Activated T-cell treated with anti-CD3 and anti-CD28 coated beads, Interleukin-2, amount 50 U/mL, for 24 hours (primary cell): ENCODE measurements at regions not wholly inside any gene's neighbourhood (a gene's known extent, or its start where the extent isn't known, plus 50 kb on each side); places are given as distances from the start of the nearest gene placed in this dataset.

Experiments
- DNase-seq: peaks from one replicate; pipeline ENCODE4 v3.0.0-alpha.2; 2020
- H3K27ac Mint-ChIP-seq: 2 replicates; pipeline ENCODE4 v1.8.0; 2020; ENCODE audit warnings: mild to moderate bottlenecking, mixed read lengths
- H3K27me3 Mint-ChIP-seq: 2 replicates; pipeline ENCODE4 v1.8.0; 2020; ENCODE audit warnings: mixed read lengths
- H3K36me3 Mint-ChIP-seq: 2 replicates; pipeline ENCODE4 v1.8.0; 2020; ENCODE audit warnings: low read depth, mixed read lengths
- H3K4me1 Mint-ChIP-seq: 2 replicates; pipeline ENCODE4 v1.8.0; 2020; ENCODE audit warnings: low read depth, mixed read lengths
- H3K4me3 Mint-ChIP-seq: 2 replicates; pipeline ENCODE4 v1.8.0; 2020; ENCODE audit warnings: mild to moderate bottlenecking, moderate library complexity, mixed read lengths
- H3K9me3 Mint-ChIP-seq: 2 replicates; pipeline ENCODE4 v1.8.0; 2020; ENCODE audit warnings: mixed read lengths

DNA sequence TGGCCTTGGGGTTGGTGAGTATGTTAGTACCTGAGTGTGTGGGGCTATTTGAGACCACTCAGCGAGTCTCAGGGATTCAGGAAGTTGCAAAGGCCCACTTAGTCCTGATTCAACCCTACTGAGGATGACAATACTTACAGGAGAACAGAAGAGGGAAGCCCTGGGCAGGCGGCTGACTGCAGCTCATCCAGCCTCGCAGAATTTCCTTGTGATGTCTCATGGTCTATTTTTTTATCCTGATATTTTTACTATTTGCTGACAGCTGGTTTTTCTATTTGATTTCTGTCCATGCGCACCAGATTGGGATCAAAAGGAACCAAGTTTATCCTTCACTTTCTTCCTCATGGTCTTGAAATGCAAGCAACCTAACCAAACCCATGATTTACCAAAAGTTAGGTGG is 201.8 kb upstream of the LNX1 start:
- Mint-ChIP-seq H3K27ac (no peak overlapping the region), H3K36me3 (no peaks in the 10 kb centered on the region), H3K9me3 (no peaks in the 10 kb centered on the region), H3K4me1 (no peaks in the 10 kb centered on the region), H3K27me3 (peaks cover 24% of the 10 kb centered on the region), H3K4me3 (no peak overlapping the region)
- DNase-seq = no peak

DNA sequence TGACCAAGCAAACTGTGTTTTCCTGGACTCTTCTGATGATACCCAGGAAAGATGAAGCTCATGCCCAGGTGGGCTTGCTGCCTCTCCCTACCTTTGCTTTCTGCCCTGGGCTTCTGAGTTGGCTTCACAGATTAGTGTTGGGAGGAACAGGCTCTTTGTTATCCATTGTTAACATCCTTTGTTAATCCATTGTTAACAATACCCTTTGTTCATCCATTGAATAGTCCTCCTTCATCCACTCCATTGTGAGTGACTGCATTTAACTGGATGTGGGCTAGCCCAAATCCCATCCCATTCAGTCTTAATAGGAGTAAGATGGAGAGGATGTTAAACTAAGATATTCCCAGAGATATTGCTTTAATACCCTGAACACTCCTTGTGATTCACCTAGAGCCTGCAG is 199.0 kb upstream of the LNX1 start:
- DNase-seq = no peak
- H3K27me3 Mint-ChIP-seq = peaks cover 19% of the 10 kb centered on the region
- H3K9me3 Mint-ChIP-seq = no peaks in the 10 kb centered on the region
- H3K27ac Mint-ChIP-seq = no peak overlapping the region
- H3K4me3 Mint-ChIP-seq = no peak overlapping the region
- no peaks in the 10 kb centered on the region for H3K36me3 Mint-ChIP-seq
- no peaks in the 10 kb centered on the region for H3K4me1 Mint-ChIP-seq

DNA sequence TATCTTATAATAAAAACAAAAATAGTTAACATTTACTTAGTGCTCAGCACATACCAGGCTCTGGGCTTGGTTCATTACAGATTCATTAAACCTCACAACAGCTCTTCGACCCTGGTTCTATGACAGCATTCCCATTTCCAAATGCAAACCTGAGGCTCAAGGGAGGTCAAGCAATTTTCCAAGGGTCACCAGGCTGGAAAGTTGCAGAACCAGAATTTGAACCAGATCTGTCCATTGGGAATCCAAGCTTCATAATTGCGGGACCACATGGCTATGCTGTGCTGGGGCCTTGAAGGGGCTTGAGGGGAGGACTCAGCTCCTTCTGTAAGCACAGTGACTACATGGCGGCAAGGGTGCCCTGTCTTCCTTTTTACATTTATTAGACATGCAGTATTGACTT is 197.3 kb upstream of the LNX1 start:
- Mint-ChIP-seq H3K9me3 (no peaks in the 10 kb centered on the region), H3K4me3 (no peak overlapping the region), H3K4me1 (no peaks in the 10 kb centered on the region), H3K36me3 (no peaks in the 10 kb centered on the region), H3K27me3 (peaks cover 12% of the 10 kb centered on the region), H3K27ac (no peak overlapping the region)
- no peak for DNase-seq

DNA sequence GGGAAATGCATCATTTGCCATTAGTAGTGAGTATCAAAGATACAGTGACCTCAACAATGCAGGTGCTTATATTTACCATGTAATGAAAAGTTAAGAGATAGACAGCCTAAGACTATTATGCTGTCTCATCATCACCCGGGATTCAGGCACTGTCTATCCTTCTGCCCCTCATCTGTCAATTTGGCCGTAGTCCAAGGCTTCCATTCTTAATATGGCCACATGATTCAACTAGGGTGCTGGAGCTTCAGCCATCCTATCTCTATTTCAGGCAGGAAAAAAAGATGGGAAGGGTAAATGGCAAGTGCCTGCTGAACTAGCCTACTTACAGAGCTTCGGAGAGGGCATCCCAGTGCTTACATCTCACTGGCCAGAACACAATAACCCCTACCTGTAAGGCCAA is 196.7 kb upstream of the LNX1 start:
- no peaks in the 10 kb centered on the region for H3K36me3 Mint-ChIP-seq
- H3K4me3 Mint-ChIP-seq = no peak overlapping the region
- peaks cover 12% of the 10 kb centered on the region for H3K27me3 Mint-ChIP-seq
- no peaks in the 10 kb centered on the region for H3K4me1 Mint-ChIP-seq
- no peak for DNase-seq
- H3K27ac Mint-ChIP-seq = no peak overlapping the region
- H3K9me3 Mint-ChIP-seq = no peaks in the 10 kb centered on the region

DNA sequence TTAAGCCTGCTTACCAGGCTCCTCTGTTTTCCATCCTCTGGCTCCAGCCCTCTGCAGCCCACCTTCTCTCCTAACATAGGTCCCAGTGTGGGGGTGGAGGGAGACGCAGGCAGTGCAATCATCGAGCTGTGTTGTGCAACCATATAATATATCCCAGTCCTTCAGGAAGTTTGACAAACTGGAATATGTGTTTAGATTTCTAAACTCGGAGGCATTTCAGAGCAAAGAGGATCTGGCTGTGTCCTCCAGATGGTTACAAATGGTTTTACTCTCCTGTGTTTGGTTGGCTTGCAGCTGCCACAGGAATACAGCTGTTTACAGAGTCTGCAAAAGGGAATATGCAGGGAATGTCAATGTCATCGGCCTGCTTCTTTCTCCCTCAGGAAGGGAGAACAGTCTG is 195.3 kb upstream of the LNX1 start:
- peaks cover 4% of the 10 kb centered on the region for H3K27me3 Mint-ChIP-seq
- H3K9me3 Mint-ChIP-seq = no peaks in the 10 kb centered on the region
- no peaks in the 10 kb centered on the region for H3K36me3 Mint-ChIP-seq
- no peak overlapping the region for H3K4me3 Mint-ChIP-seq
- no peak overlapping the region for H3K27ac Mint-ChIP-seq
- DNase-seq = no peak
- no peaks in the 10 kb centered on the region for H3K4me1 Mint-ChIP-seq

DNA sequence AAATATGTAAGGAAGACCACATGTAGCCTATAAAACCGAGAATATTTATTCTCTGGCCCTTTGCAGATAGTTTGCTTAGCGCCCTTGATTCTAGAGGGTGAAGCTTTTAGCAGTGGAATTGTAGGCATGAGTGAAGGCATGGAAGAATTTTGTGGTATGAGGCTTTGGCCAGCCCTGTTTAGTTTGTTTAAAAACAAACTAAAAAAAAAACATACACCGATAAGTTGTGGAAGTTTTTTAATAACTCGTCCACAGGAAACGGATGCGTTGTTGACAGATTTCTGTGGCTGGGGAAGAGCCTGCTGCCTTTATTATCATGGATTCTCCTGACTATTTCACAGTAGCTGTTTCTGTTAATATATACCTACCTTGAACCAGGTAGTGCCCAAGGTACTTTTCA is 194.7 kb upstream of the LNX1 start:
- no peaks in the 10 kb centered on the region for H3K36me3 Mint-ChIP-seq
- H3K9me3 Mint-ChIP-seq = no peaks in the 10 kb centered on the region
- peaks cover 2% of the 10 kb centered on the region for H3K27me3 Mint-ChIP-seq
- no peaks in the 10 kb centered on the region for H3K4me1 Mint-ChIP-seq
- DNase-seq = no peak
- H3K27ac Mint-ChIP-seq = no peak overlapping the region
- no peak overlapping the region for H3K4me3 Mint-ChIP-seq

DNA sequence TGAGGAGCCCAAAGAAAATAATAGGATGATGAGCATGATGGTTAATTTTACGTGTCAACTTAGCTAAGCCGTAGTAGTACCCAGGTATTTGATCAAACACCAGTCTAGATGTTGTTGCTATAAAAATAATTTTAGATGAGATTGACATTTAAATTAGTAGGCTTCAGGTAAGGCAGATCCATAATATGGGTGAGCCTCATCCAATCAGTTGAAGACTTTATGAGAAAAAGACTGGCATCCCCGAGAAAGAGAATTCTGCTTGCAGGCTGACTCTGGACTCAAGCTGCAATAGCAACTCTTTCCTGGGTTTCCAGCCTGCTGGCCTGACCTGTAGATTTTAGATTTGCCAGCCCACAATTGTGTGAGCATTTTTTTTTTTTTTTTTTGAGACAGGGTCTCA is 192.8 kb upstream of the LNX1 start:
- DNase-seq = no peak
- Mint-ChIP-seq H3K27ac (no peak overlapping the region), H3K36me3 (no peaks in the 10 kb centered on the region), H3K4me3 (no peak overlapping the region), H3K4me1 (no peaks in the 10 kb centered on the region), H3K27me3 (no peaks in the 10 kb centered on the region), H3K9me3 (no peaks in the 10 kb centered on the region)

DNA sequence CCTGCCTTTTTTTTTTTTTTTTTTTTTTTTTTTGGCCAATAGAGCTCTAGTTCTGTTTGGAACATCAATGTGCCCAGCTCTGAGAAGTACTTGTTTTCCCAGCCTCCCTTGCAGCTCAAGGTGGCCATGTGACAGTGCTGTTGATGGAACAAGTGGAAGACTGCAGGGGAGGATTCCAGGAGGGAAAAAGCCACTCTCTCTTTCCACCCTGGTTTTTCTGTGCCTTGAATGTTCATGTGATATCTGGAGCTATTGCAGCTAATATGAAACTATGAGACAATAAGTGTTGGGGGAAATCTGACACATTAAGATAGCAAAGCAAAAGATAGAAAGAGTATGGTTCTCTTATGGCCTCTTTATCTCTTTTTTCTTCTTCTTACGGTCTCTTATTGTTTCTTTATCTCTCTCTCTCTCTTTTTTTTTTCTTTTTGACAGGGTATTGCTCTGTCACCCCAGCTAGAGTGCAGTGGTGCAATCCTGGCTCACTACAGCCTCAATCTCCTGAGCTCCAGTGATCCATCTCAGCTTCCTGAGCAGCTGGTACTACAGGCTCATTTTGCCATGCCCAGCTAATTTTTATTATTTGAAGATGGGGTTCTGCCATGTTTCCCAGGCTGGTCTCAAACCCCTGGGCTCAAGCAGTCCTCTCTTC is 192.0 kb upstream of the LNX1 start:
- H3K36me3 Mint-ChIP-seq = no peaks in the 10 kb centered on the region
- no peaks in the 10 kb centered on the region for H3K9me3 Mint-ChIP-seq
- H3K4me1 Mint-ChIP-seq = no peaks in the 10 kb centered on the region
- H3K27me3 Mint-ChIP-seq = no peaks in the 10 kb centered on the region
- no peak overlapping the region for H3K27ac Mint-ChIP-seq
- H3K4me3 Mint-ChIP-seq = no peak overlapping the region
- no peak for DNase-seq

DNA sequence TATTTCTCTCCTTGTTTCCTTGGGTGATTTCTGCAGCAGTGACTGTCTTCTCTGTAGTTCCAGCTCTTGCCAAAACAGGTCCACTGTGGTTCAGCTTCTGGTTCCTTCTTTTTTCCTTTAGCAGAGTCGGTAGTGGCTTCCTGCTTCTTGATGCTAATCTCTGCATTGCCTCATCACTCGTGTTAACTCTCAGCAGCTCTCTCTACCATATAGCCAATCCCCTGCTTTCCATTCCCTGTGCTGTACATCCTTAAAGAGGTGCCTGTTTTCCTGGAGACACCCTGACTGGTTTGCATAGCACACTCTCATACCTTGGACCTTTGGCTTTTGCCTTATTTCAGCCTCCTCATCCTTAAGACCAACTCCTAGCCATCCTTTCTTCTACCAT is 191.2 kb upstream of the LNX1 start:
- no peak for DNase-seq
- no peak overlapping the region for H3K27ac Mint-ChIP-seq
- no peaks in the 10 kb centered on the region for H3K36me3 Mint-ChIP-seq
- no peaks in the 10 kb centered on the region for H3K4me1 Mint-ChIP-seq
- H3K27me3 Mint-ChIP-seq = no peaks in the 10 kb centered on the region
- H3K4me3 Mint-ChIP-seq = no peak overlapping the region
- no peaks in the 10 kb centered on the region for H3K9me3 Mint-ChIP-seq

DNA sequence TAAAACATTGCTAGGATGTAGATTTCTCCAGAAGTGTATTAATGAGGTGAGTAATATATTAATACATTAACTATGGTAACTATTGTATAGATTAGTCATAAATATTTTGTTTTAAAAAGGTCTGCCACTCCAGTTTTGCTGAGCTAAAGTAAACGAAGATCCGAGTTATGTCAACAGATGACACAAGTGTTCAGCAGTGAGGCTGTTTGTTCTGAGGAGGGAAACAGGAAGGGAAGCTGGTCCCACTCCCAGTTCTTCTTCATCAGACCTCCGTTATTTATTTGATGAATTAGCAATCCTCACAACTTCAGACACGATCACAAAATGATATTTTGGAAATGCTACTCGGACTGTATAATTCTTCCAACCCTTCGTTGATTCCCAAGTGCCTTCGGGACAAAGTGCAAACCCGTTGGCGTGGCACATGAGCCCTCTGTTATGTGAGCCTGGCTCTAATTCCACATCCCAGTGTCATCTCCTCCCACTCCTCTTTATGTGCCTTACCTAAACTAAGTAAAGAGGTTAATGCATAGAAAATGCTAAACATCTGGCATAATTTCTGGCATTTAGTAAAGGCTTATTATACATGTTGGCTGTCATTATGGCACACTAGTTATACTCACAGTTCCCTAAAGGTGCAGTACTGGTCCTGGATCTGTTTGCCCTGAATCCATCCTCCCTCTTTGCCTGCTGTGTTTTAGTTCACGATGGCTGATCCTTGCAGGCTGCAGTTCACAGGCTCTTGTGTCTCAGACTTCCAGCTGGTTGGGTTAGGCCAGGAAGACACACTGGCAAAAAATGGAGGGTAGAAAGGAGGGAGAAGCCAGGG is 190.6 kb upstream of the LNX1 start:
- no peak for DNase-seq
- H3K4me3 Mint-ChIP-seq = no peak overlapping the region

DNA sequence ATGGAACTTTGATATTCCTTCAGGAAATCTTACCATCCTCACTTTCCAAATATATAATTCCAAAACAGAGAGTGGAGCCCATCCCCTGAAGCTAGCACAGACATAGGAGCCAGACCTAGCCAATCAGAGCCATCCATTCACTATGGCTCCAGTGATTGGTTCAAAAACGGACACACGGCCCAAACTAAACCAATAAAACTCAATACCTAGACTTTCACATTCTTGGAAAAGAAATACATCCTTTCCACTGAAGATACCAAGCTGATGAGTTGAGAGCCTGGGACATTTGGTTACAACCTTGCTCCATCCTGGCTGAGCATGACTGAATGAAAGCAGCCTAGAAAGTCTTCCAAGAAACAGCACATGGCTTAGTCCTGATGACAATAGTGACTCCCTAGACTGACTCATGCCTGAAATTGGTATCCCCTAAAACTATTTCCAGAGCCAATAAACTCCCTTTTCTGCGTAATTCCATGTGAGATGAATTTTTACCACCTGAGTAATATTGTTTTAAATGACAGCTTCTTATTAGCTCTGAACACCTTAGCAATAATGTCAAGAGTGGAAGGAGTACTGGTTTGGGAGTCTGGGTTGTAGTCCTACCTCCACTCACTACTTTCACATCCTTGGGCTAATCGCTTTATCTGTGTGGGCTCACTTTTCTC is 189.6 kb upstream of the LNX1 start:
- DNase-seq = no peak
- Mint-ChIP-seq H3K36me3 (no peaks in the 10 kb centered on the region), H3K27ac (no peak overlapping the region), H3K4me1 (no peaks in the 10 kb centered on the region), H3K9me3 (no peaks in the 10 kb centered on the region), H3K4me3 (no peak overlapping the region), H3K27me3 (no peaks in the 10 kb centered on the region)

More for the DNA sequence above, 190.6 kb upstream of the LNX1 start:
- Mint-ChIP-seq H3K27ac (no peak overlapping the region), H3K36me3 (no peaks in the 10 kb centered on the region), H3K27me3 (no peaks in the 10 kb centered on the region), H3K4me1 (no peaks in the 10 kb centered on the region), H3K9me3 (no peaks in the 10 kb centered on the region)

DNA sequence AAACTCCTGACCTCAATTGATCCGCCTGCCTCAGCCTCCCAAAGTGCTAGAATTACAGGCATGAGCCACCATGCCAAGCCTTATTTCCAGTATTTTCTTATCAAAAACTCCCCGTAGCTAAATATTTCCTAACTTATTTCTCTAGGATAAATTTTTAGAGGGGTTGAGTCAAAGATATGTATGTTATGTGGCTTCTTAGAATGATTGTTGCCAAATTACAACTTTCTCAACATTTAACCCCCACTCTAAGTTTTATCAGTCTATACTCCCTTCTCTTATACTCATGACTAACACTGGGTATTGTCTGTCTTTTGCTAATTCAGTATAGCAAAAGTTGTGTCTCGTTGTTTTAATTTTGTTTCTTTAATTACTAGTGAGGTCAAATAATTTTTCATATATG is 187.7 kb upstream of the LNX1 start:
- no peak overlapping the region for H3K4me3 Mint-ChIP-seq
- DNase-seq = no peak
- no peaks in the 10 kb centered on the region for H3K9me3 Mint-ChIP-seq
- no peaks in the 10 kb centered on the region for H3K4me1 Mint-ChIP-seq
- H3K27me3 Mint-ChIP-seq = peaks cover 4% of the 10 kb centered on the region
- no peak overlapping the region for H3K27ac Mint-ChIP-seq
- no peaks in the 10 kb centered on the region for H3K36me3 Mint-ChIP-seq

DNA sequence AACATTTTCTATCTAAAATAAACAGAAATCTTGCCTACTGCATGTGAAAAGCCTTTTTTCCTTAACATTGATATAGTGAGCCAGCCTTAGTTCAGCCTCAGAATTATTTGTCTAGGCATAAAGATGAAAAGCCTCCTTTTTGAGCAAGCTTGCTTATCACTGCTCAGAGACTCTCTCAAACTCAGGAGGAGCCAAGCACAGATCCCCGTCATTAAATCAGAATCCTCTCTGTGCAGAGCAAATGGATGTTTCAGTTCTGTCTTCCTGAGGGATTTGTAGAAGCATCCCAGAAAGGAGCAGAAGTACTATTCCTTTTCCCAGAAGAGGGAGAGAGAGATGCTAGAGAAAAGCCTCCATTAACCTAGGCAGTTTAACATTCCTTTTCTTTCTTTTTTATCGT is 186.9 kb upstream of the LNX1 start:
- Mint-ChIP-seq H3K36me3 (no peaks in the 10 kb centered on the region), H3K27ac (no peak overlapping the region), H3K4me1 (no peaks in the 10 kb centered on the region), H3K4me3 (no peak overlapping the region), H3K9me3 (no peaks in the 10 kb centered on the region), H3K27me3 (peaks cover 4% of the 10 kb centered on the region)
- no peak for DNase-seq

DNA sequence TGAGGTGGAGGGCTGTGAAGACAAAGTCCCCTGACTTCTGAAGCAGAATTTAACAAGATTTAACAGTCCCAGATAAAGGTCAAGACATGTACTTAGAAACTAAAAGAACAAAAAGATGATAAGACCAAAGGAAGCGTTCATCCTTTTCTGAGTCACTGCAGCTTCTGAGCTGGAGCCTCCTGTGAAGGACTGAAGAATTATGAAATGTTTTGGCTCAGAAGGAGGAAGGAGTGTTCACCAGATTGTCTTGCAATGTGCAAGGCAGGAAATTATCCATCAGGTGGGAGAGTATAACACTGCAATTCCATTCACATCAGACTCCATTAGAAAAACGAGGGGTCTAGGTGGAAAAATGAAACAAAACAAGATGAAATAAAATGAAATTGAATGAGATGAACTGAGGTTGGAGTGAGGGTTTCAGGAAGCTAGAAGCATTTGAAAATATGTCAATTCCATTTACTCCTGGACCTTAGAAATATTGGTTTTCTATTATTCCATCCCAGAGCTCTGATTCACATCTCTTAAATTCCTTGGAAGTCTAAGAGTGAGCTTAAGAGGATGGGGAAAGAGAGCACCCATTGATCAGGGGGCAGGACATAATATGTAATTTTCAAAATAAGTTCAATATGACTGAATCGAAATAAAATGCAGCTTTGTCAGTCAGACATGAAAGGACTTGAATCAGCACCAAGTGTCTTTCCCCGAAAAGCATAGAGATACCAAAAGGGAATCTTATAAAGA is 186.1 kb upstream of the LNX1 start:
- H3K27me3 Mint-ChIP-seq = peaks cover 4% of the 10 kb centered on the region
- H3K4me3 Mint-ChIP-seq = no peak overlapping the region
- no peaks in the 10 kb centered on the region for H3K36me3 Mint-ChIP-seq
- H3K27ac Mint-ChIP-seq = no peak overlapping the region
- H3K4me1 Mint-ChIP-seq = no peaks in the 10 kb centered on the region
- DNase-seq = no peak
- no peaks in the 10 kb centered on the region for H3K9me3 Mint-ChIP-seq

DNA sequence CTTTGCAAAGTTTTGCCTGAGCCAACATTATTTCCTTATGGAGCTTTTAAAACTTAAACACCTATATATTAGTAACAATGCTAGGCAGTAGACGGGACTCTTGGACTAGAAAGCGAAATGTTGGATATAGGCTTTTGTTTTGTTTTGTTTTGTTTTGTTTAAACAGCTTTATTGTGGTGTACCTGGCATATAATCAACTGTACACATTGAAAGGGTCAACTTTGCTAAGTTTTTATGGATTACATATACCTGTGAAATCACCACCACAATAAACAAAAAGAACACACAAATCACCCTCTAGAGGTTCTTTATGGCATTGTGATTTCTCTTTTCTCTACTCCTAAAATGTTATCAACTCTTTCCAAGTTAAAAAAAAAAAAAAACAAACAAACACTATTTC is 184.9 kb upstream of the LNX1 start:
- H3K4me1 Mint-ChIP-seq = no peaks in the 10 kb centered on the region
- no peak overlapping the region for H3K4me3 Mint-ChIP-seq

More for the DNA sequence above, 184.9 kb upstream of the LNX1 start:
- H3K36me3 Mint-ChIP-seq = no peaks in the 10 kb centered on the region
- no peak for DNase-seq
- peaks cover 4% of the 10 kb centered on the region for H3K27me3 Mint-ChIP-seq
- no peak overlapping the region for H3K27ac Mint-ChIP-seq
- H3K9me3 Mint-ChIP-seq = no peaks in the 10 kb centered on the region
